H1 (cell line): ENCODE measurements at regions not wholly inside any gene's neighbourhood (a gene's known extent, or its start where the extent isn't known, plus 50 kb on each side); places are given as distances from the start of the nearest gene placed in this dataset.

Experiments
- CBX8 ChIP-seq: fragments of 300-800, 300-1000 bp; sonication (generic); IDR thresholded peaks from 2 replicates; pipeline ENCODE4 v1.7.1; 2016; ENCODE audit warnings: low read depth, low read length, borderline replicate concordance
- GABPA ChIP-seq: IDR thresholded peaks from 2 replicates; pipeline ENCODE4 v1.6.1; 2011; ENCODE audit warnings: mild to moderate bottlenecking, low read length, moderate library complexity, borderline replicate concordance; ENCODE audit not compliant: insufficient read depth
- MAX ChIP-seq: IDR thresholded peaks from 2 replicates; pipeline ENCODE4 v1.6.1; 2012; ENCODE audit warnings: inconsistent platforms
- SP1 ChIP-seq: IDR thresholded peaks from 2 replicates; pipeline ENCODE4 v1.6.1; 2011; ENCODE audit warnings: low read depth, low read length

GRCh38 chr16:9307446-9307845 is 216.0 kb downstream of the HAPSTR1 start:
- TF ChIP-seq CBX8: no peak
- no peak for TF ChIP-seq SP1
- TF ChIP-seq GABPA: no peak
- no peak for TF ChIP-seq MAX
